GM18907 (cell line): ENCODE measurements at regions not wholly inside any gene's neighbourhood (a gene's known extent, or its start where the extent isn't known, plus 50 kb on each side); places are given as distances from the start of the nearest gene placed in this dataset.
"Not testable (repeated sequence)": the region's sequence is repeated elsewhere in the genome, so short reads cannot be mapped to it uniquely, and the experiment has no call there.

Experiments used
- ATAC-seq: cut with Tn5 transposase; IDR thresholded peaks from one replicate; pipeline ENCODE4 v1.9.1; 2021; ENCODE audit warnings: mild to moderate bottlenecking, moderate library complexity; ENCODE audit not compliant: unreplicated experiment

- ATAC-seq: no peak
Measured at GRCh38 chr7:110187877-110188554, 902.9 kb upstream of the LRRN3 start.

GRCh38 chr7:110204527-110204926 is 886.4 kb upstream of the LRRN3 start:
- ATAC-seq: no peak

GRCh38 chr7:110205899-110206298 is 885.0 kb upstream of the LRRN3 start:
- no peak for ATAC-seq

GRCh38 chr7:110209884-110210283 is 881.0 kb upstream of the LRRN3 start:
- no peak for ATAC-seq

- ATAC-seq: no peak
Measured at GRCh38 chr7:110210941-110211608, 879.9 kb upstream of the LRRN3 start.

- no peak for ATAC-seq
Measured at GRCh38 chr7:110224643-110225042, 866.3 kb upstream of the LRRN3 start.

GRCh38 chr7:110246118-110246517 is 844.8 kb upstream of the LRRN3 start:
- ATAC-seq: no peak

- no peak for ATAC-seq
Measured at GRCh38 chr7:110253093-110253492, 837.8 kb upstream of the LRRN3 start.

GRCh38 chr7:110257673-110258072 is 833.3 kb upstream of the LRRN3 start:
- ATAC-seq: no peak

- ATAC-seq: no peak
Measured at GRCh38 chr7:110262251-110262650, 828.7 kb upstream of the LRRN3 start.

- ATAC-seq: no peak
Measured at GRCh38 chr7:110264288-110264687, 826.6 kb upstream of the LRRN3 start.

- no peak for ATAC-seq
Measured at GRCh38 chr7:110281362-110281761, 809.6 kb upstream of the LRRN3 start.

- no peak for ATAC-seq
Measured at GRCh38 chr7:110283056-110283455, 807.9 kb upstream of the LRRN3 start.

- ATAC-seq: no peak
Measured at GRCh38 chr7:110291430-110291829, 799.5 kb upstream of the LRRN3 start.

- no peak for ATAC-seq
Measured at GRCh38 chr7:110296321-110296720, 794.6 kb upstream of the LRRN3 start.

GRCh38 chr7:110307776-110308175 is 783.2 kb upstream of the LRRN3 start:
- no peak for ATAC-seq

GRCh38 chr7:110308791-110309190 is 782.1 kb upstream of the LRRN3 start:
- ATAC-seq: no peak

GRCh38 chr7:110309941-110310340 is 781.0 kb upstream of the LRRN3 start:
- ATAC-seq: no peak

- ATAC-seq: no peak
Measured at GRCh38 chr7:110311556-110311955, 779.4 kb upstream of the LRRN3 start.

GRCh38 chr7:110317541-110318265 is 773.2 kb upstream of the LRRN3 start:
- ATAC-seq: no peak

- ATAC-seq: not testable (repeated sequence)
Measured at GRCh38 chr7:110320285-110320684, 770.6 kb upstream of the LRRN3 start.

- ATAC-seq: no peak
Measured at GRCh38 chr7:110322796-110323195, 768.1 kb upstream of the LRRN3 start.
